BLaER1 treated with 17β-estradiol and CSF1 and Interleukin-3, amounts not matched to agents 10 nM and 100 nM (cell line): ENCODE measurements at regions not wholly inside any gene's neighbourhood (a gene's known extent, or its start where the extent isn't known, plus 50 kb on each side); places are given as distances from the start of the nearest gene placed in this dataset.

Source experiments
- H3K27ac ChIP-seq, 11 experiments: shearing (Covaris generic); formaldehyde crosslinking; 2 replicates each; pipeline ENCODE4 v1.8.1; 2022
- H3K27me3 ChIP-seq, 11 experiments: shearing (Covaris generic); formaldehyde crosslinking; 2 replicates each; pipeline ENCODE4 v1.8.1; 2022
- H3K36me3 ChIP-seq, 11 experiments: shearing (Covaris generic); formaldehyde crosslinking; 2 replicates each; pipeline ENCODE4 v1.8.1; 2022
- H3K4me1 ChIP-seq, 10 experiments: shearing (Covaris generic); formaldehyde crosslinking; 2 replicates each; pipeline ENCODE4 v1.8.1; 2022
- H3K4me2 ChIP-seq, 11 experiments: shearing (Covaris generic); formaldehyde crosslinking; 2 replicates each; pipeline ENCODE4 v1.8.1; 2022
- H3K4me3 ChIP-seq, 10 experiments: shearing (Covaris generic); formaldehyde crosslinking; 2 replicates each; pipeline ENCODE4 v1.8.1; 2022
- H3K9ac ChIP-seq, 11 experiments: shearing (Covaris generic); formaldehyde crosslinking; 2 replicates each; pipeline ENCODE4 v1.8.1; 2022
- H3K9me3 ChIP-seq, 11 experiments: shearing (Covaris generic); formaldehyde crosslinking; replicated peaks in 1 of 11; 2 replicates each; pipeline ENCODE4 v1.8.1; 2022
- H4K20me1 ChIP-seq, 11 experiments: shearing (Covaris generic); formaldehyde crosslinking; 2 replicates each; pipeline ENCODE4 v1.8.1; 2022
- Cebpa-rat ChIP-seq, 11 experiments: shearing (Covaris generic); IDR thresholded peaks; 2 replicates each; pipeline ENCODE4 v1.8.1; 2022

GRCh38 chr17:77872199-77872598, 86.3 kb upstream of the TNRC6C start:
- H3K9me3 ChIP-seq: peaks cover 15 to 27% (median 21%) of the 10 kb centered on the region in 11 experiments
- no peak for TF ChIP-seq Cebpa-rat (IDR thresholded peaks at IDR 0.05)
- no peak overlapping the region for H3K9ac ChIP-seq
- H4K20me1 ChIP-seq: peaks cover 0 to 14% (median 8%) of the 10 kb centered on the region in 11 experiments; a peak in 11 of 22 replicates
- H3K27ac ChIP-seq: no peak overlapping the region
- no peak overlapping the region for H3K4me3 ChIP-seq
- no peak overlapping the region for H3K4me2 ChIP-seq
- 0 out of 22 replicates have a peak, but pooled peaks cover 0 to 3% (median 0%) of the 10 kb centered on the region in 11 experiments for H3K36me3 ChIP-seq
- H3K4me1 ChIP-seq: peaks cover 27 to 51% (median 41%) of the 10 kb centered on the region in 10 experiments
- H3K27me3 ChIP-seq: peaks cover 0 to 64% (median 17%) of the 10 kb centered on the region in 11 experiments; a peak in 17 of 22 replicates

GRCh38 chr17:77872714-77873499, 85.6 kb upstream of the TNRC6C start:
- H3K9ac ChIP-seq: no peak overlapping the region
- no peak for TF ChIP-seq Cebpa-rat (IDR thresholded peaks at IDR 0.05)

GRCh38 chr17:77873500-77874302, 84.8 kb upstream of the TNRC6C start:
- Histone ChIP-seq H3K4me3 (no peak overlapping the region), H3K9ac (no peak overlapping the region), H4K20me1 (peaks cover 0 to 12% (median 7%) of the 10 kb centered on the region in 11 experiments; a peak in 11 of 22 replicates), H3K27ac (no peak overlapping the region), H3K4me2 (no peak overlapping the region), H3K4me1 (peaks cover 25 to 36% (median 29%) of the 10 kb centered on the region in 10 experiments), H3K27me3 (peaks cover 9 to 67% (median 27%) of the 10 kb centered on the region in 11 experiments; a peak in 20 of 22 replicates), H3K9me3 (peaks cover 17 to 42% (median 28%) of the 10 kb centered on the region in 11 experiments), H3K36me3 (peaks cover 0 to 10% (median 0%) of the 10 kb centered on the region in 11 experiments; a peak in 2 of 22 replicates)
- TF ChIP-seq Cebpa-rat (IDR thresholded peaks at IDR 0.05): no peak

More at GRCh38 chr17:77872714-77873499, 85.6 kb upstream of the TNRC6C start:
- Histone ChIP-seq H3K9me3 (peaks cover 17 to 35% (median 28%) of the 10 kb centered on the region in 11 experiments), H3K27me3 (peaks cover 7 to 68% (median 22%) of the 10 kb centered on the region in 11 experiments; a peak in 20 of 22 replicates), H4K20me1 (peaks cover 0 to 12% (median 7%) of the 10 kb centered on the region in 11 experiments; a peak in 11 of 22 replicates), H3K4me3 (no peak overlapping the region), H3K4me1 (peaks cover 27 to 44% (median 36%) of the 10 kb centered on the region in 10 experiments), H3K27ac (no peak overlapping the region), H3K4me2 (no peak overlapping the region), H3K36me3 (peaks cover 0 to 9% (median 0%) of the 10 kb centered on the region in 11 experiments; a peak in 2 of 22 replicates)

GRCh38 chr17:77874303-77875050, 84.0 kb upstream of the TNRC6C start:
- no peak overlapping the region for H3K4me3 ChIP-seq
- no peak overlapping the region for H3K9ac ChIP-seq
- peaks cover 15 to 66% (median 28%) of the 10 kb centered on the region in 11 experiments; a peak in 21 of 22 replicates for H3K27me3 ChIP-seq
- H4K20me1 ChIP-seq: peaks cover 0 to 5% (median under 1%) of the 10 kb centered on the region in 11 experiments; a peak in 7 of 22 replicates
- H3K27ac ChIP-seq: peak overlapping the region in 1 of 11 experiments; percentile 52; a peak in 1 of 22 replicates
- H3K4me2 ChIP-seq: peak overlapping the region in 8 of 11 experiments; percentile 8 to 57 (median 42); a peak in 9 of 22 replicates
- H3K36me3 ChIP-seq: peaks cover 0 to 10% (median 0%) of the 10 kb centered on the region in 11 experiments; a peak in 2 of 22 replicates
- H3K4me1 ChIP-seq: peaks cover 17 to 29% (median 22%) of the 10 kb centered on the region in 10 experiments
- peaks cover 17 to 50% (median 28%) of the 10 kb centered on the region in 11 experiments for H3K9me3 ChIP-seq
- no peak for TF ChIP-seq Cebpa-rat (IDR thresholded peaks at IDR 0.05)

- H4K20me1 ChIP-seq: peaks cover 0 to 4% (median 0%) of the 10 kb centered on the region in 11 experiments; a peak in 4 of 22 replicates
- H3K36me3 ChIP-seq: peaks cover 0 to 10% (median 0%) of the 10 kb centered on the region in 11 experiments; a peak in 2 of 22 replicates
- peak overlapping the region in 8 of 11 experiments; percentile 25 to 66 (median 52); a peak in 15 of 22 replicates for H3K27ac ChIP-seq
- peaks cover 22 to 73% (median 35%) of the 10 kb centered on the region in 11 experiments for H3K27me3 ChIP-seq
- H3K4me1 ChIP-seq: peaks cover 13 to 29% (median 19%) of the 10 kb centered on the region in 10 experiments
- TF ChIP-seq Cebpa-rat (IDR thresholded peaks at IDR 0.05): no peak
- peak overlapping the region in 2 of 11 experiments; percentile 3 to 24; a peak in 3 of 22 replicates for H3K9ac ChIP-seq
- peak overlapping the region; percentile 8 to 57 (median 39); a peak in 20 of 22 replicates for H3K4me2 ChIP-seq
- H3K9me3 ChIP-seq: peaks cover 17 to 57% (median 28%) of the 10 kb centered on the region in 11 experiments
- no peak overlapping the region for H3K4me3 ChIP-seq
Measured at GRCh38 chr17:77875051-77875780, 83.3 kb upstream of the TNRC6C start.

GRCh38 chr17:77875881-77876509, 82.5 kb upstream of the TNRC6C start:
- H3K27me3 ChIP-seq: peaks cover 28 to 77% (median 40%) of the 10 kb centered on the region in 11 experiments
- H4K20me1 ChIP-seq: peaks cover 0 to 12% (median 0%) of the 10 kb centered on the region in 11 experiments; a peak in 7 of 22 replicates
- TF ChIP-seq Cebpa-rat (IDR thresholded peaks at IDR 0.05): no peak
- H3K36me3 ChIP-seq: peaks cover 0 to 10% (median 0%) of the 10 kb centered on the region in 11 experiments; a peak in 2 of 22 replicates
- peak overlapping the region; percentile 8 to 57 (median 39); a peak in 19 of 22 replicates for H3K4me2 ChIP-seq
- H3K4me3 ChIP-seq: peak overlapping the region in 3 of 10 experiments; percentile 13 to 36 (median 29); a peak in 2 of 20 replicates
- peak overlapping the region in 7 of 11 experiments; percentile 35 to 66 (median 52); a peak in 15 of 22 replicates for H3K27ac ChIP-seq
- H3K9me3 ChIP-seq: peaks cover 17 to 57% (median 28%) of the 10 kb centered on the region in 11 experiments
- H3K4me1 ChIP-seq: peaks cover 18 to 33% (median 25%) of the 10 kb centered on the region in 10 experiments
- H3K9ac ChIP-seq: peak overlapping the region in 2 of 11 experiments; percentile 3 to 24; a peak in 3 of 22 replicates

GRCh38 chr17:77877036-77877435, 81.5 kb upstream of the TNRC6C start:
- Histone ChIP-seq H3K27ac (no peak overlapping the region), H3K4me2 (no peak overlapping the region), H3K4me3 (peak overlapping the region in 2 of 10 experiments; percentile 29 to 36; a peak in 2 of 20 replicates), H3K9ac (no peak overlapping the region), H3K36me3 (peaks cover 0 to 10% (median 0%) of the 10 kb centered on the region in 11 experiments; a peak in 2 of 22 replicates), H3K9me3 (peaks cover 17 to 57% (median 28%) of the 10 kb centered on the region in 11 experiments), H3K4me1 (peaks cover 27 to 44% (median 35%) of the 10 kb centered on the region in 10 experiments), H3K27me3 (peaks cover 28 to 72% (median 40%) of the 10 kb centered on the region in 11 experiments), H4K20me1 (peaks cover 0 to 18% (median 5%) of the 10 kb centered on the region in 11 experiments; a peak in 12 of 22 replicates)
- TF ChIP-seq Cebpa-rat (IDR thresholded peaks at IDR 0.05): no peak
